Sigmoid colon (tissue), 6 donors: ENCODE measurements at regions not wholly inside any gene's neighbourhood (a gene's known extent, or its start where the extent isn't known, plus 50 kb on each side); places are given as distances from the start of the nearest gene placed in this dataset.
"Not testable (repeated sequence)": the region's sequence is repeated elsewhere in the genome, so short reads cannot be mapped to it uniquely, and the experiment has no call there.

Experiments
- DNase-seq: peaks from one replicate; pipeline ENCODE4 v3.0.0-alpha.2; 2019
- H3K27ac ChIP-seq, 4 donors: fragments of 200-600 bp; sonication (generic); one replicate each; pipeline ENCODE4 v1.5.1; 2016 to 2019; ENCODE audit warnings: mild to moderate bottlenecking in 1 of 4
- H3K27me3 ChIP-seq, 3 donors: fragments of 200-600 bp; sonication (generic); one replicate each; pipeline ENCODE4 v1.5.1; 2019; ENCODE audit warnings: mild to moderate bottlenecking in 1 of 3
- H3K36me3 ChIP-seq, 4 donors: fragments of 200-600 bp; sonication (generic); one replicate each; pipeline ENCODE4 v1.5.1; 2016 to 2019
- H3K4me1 ChIP-seq, 4 donors: fragments of 200-600 bp; sonication (generic); one replicate each; pipeline ENCODE4 v1.5.1; 2017 to 2019
- H3K4me3 ChIP-seq, 4 donors: fragments of 200-600 bp; sonication (generic); one replicate each; pipeline ENCODE4 v1.5.1; 2017 to 2019; ENCODE audit warnings: mild to moderate bottlenecking in 2 of 4, moderate library complexity in 1 of 4
- H3K9me3 ChIP-seq, 4 donors: fragments of 200-600 bp in 3 of 4; sonication (generic) in 3 of 4; one replicate each; pipeline versions ENCODE4 v1.5.1 to v1.6.1; 2013 to 2019
- EP300 ChIP-seq, 4 donors: sonication (generic); formaldehyde crosslinking; IDR thresholded peaks; one replicate each; pipeline ENCODE4 v1.6.1; 2017; ENCODE audit warnings: antibody characterized with exemption in 4 of 4
- POLR2A ChIP-seq, 2 donors: fragments of 450-650 bp; IDR thresholded peaks; one replicate each; pipeline ENCODE4 v1.6.1; 2016; ENCODE audit warnings: antibody characterized with exemption in 2 of 2, mild to moderate bottlenecking in 2 of 2, moderate library complexity in 2 of 2
- POLR2AphosphoS5 ChIP-seq, 4 donors: sonication (generic); formaldehyde crosslinking; IDR thresholded peaks; one replicate each; pipeline ENCODE4 v1.6.1; 2017; ENCODE audit warnings: antibody characterized with exemption in 4 of 4
- WGBS, 2 donors: extraction: QIAGEN DNeasy Blood & Tissue Kit; methylation state at CpG; one replicate each; pipeline ENCODE4 v1.1.7; 2013; 5-methylcytosine and 5-hydroxymethylcytosine counted together
- intact Hi-C: fragments of 100-400 bp; cut with DNase I; formaldehyde crosslinking; loops from one replicate; pipeline ENCODE4 v1.15.1; 2023
- TF ChIP-seq, protein P1 (sequence below), 4 experiments: fragments of 450-650 bp in 3 of 4; fragments of 200-600 bp in 1 of 4; IDR thresholded peaks; one replicate each; pipeline ENCODE4 v1.5.1; 2016 to 2019; ENCODE audit warnings: antibody characterized with exemption in 4 of 4, mild to moderate bottlenecking in 3 of 4, moderate library complexity in 2 of 4
- donor health status: healthy with polysubstance abuse.
- donor health status: healthy.

DNA sequence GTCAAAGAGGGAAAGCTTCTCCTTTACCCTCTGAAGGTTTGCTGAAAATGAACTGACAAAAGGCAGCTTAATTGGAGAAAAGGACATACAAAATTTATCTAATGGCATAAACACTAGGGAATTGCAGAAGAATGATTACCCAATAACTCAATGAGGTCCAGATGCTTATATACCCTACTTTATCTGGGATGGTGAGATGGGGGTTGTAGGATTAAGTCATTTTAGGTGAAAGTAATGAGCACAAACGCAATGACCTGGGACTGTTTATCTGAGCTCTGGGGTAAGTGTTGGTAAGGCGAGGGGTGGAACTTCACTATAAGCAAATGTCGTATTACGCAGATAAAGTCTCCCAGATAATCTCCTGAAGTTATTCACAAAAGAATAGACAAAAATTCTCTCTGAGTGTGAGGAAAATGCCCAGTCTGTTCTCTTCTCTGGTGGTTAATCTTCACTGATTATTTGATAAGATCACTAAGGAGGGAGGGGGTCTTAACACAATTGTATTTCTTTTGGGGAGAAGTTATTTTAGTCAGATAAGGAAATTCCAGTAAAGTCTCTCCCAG is 1067.8 kb downstream of the DNAJB9 start:
- H3K4me1 ChIP-seq = no peaks in the 10 kb centered on the region
- H3K27ac ChIP-seq = no peak overlapping the region
- TF ChIP-seq, protein P1, sequence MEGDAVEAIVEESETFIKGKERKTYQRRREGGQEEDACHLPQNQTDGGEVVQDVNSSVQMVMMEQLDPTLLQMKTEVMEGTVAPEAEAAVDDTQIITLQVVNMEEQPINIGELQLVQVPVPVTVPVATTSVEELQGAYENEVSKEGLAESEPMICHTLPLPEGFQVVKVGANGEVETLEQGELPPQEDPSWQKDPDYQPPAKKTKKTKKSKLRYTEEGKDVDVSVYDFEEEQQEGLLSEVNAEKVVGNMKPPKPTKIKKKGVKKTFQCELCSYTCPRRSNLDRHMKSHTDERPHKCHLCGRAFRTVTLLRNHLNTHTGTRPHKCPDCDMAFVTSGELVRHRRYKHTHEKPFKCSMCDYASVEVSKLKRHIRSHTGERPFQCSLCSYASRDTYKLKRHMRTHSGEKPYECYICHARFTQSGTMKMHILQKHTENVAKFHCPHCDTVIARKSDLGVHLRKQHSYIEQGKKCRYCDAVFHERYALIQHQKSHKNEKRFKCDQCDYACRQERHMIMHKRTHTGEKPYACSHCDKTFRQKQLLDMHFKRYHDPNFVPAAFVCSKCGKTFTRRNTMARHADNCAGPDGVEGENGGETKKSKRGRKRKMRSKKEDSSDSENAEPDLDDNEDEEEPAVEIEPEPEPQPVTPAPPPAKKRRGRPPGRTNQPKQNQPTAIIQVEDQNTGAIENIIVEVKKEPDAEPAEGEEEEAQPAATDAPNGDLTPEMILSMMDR (IDR thresholded peaks at IDR 0.05) = no peak
- TF ChIP-seq POLR2A (IDR thresholded peaks at IDR 0.05) (no peak), EP300 (IDR thresholded peaks at IDR 0.05) (no peak), POLR2AphosphoS5 (IDR thresholded peaks at IDR 0.05) (no peak)
- intact Hi-C loops = no loop called here
- no peaks in the 10 kb centered on the region for H3K9me3 ChIP-seq
- no peaks in the 10 kb centered on the region for H3K36me3 ChIP-seq
- WGBS, 2 donors = 83 to 85% methylated on average over 4 of the region's 4 CpGs
- DNase-seq = no peak
- H3K4me3 ChIP-seq = no peak overlapping the region
- no peaks in the 10 kb centered on the region for H3K27me3 ChIP-seq

DNA sequence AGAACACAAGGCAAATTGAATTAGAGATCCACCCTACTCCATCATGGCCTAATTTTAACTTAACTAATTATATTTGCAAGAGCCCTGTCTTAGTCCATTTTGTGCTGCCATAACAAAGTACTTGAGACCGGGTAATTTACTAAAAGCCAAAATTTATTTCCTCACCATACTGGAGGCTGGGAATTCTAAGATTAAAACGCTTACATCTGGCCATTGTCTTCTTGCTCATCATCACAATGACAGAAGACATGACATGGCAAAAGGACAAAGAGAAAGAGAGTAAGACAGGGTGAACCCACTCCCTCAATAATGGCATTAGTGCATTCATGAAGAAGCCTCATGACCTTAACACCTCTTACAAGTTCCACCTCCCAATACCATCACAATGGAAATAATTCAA is 1068.6 kb downstream of the DNAJB9 start:
- no peaks in the 10 kb centered on the region for H3K9me3 ChIP-seq
- DNase-seq = no peak
- intact Hi-C loops = no loop called here
- H3K27me3 ChIP-seq = no peaks in the 10 kb centered on the region
- TF ChIP-seq POLR2A (IDR thresholded peaks at IDR 0.05) (no peak), POLR2AphosphoS5 (IDR thresholded peaks at IDR 0.05) (no peak), EP300 (IDR thresholded peaks at IDR 0.05) (no peak)
- TF ChIP-seq, protein P1 (IDR thresholded peaks at IDR 0.05) = no peak
- no peaks in the 10 kb centered on the region for H3K36me3 ChIP-seq
- H3K4me1 ChIP-seq = no peaks in the 10 kb centered on the region
- WGBS, 2 donors = 69 to 89% methylated on average over 2 of the region's 2 CpGs
- no peak overlapping the region for H3K27ac ChIP-seq
- no peak overlapping the region for H3K4me3 ChIP-seq

DNA sequence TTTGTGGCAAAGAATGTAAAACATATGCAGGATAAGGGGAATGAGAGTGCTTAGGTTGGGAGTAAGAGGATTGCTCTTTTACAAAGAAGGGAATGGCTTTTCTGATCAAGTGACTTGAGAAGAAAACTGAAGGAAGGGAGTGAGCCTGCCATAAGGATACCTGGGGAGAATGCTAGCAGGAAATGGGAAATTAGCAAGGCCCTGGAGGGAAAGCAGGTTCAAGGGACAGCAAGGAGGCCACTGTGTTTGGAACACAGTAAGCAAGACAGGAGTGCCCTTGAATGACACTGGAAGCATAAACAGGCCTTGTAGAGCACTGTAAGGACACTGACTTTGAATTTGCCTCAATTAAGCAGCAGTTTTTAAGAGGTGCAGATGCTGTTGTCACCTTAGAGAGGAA is 1069.9 kb downstream of the DNAJB9 start:
- Histone ChIP-seq H3K36me3 (no peaks in the 10 kb centered on the region), H3K27ac (no peak overlapping the region), H3K4me3 (no peak overlapping the region), H3K27me3 (no peaks in the 10 kb centered on the region), H3K9me3 (no peaks in the 10 kb centered on the region), H3K4me1 (no peaks in the 10 kb centered on the region)
- no peak for DNase-seq
- intact Hi-C loops = no loop called here
- TF ChIP-seq, protein P1 (IDR thresholded peaks at IDR 0.05) = no peak
- TF ChIP-seq EP300 (IDR thresholded peaks at IDR 0.05) (no peak), POLR2A (IDR thresholded peaks at IDR 0.05) (no peak), POLR2AphosphoS5 (IDR thresholded peaks at IDR 0.05) (no peak)

DNA sequence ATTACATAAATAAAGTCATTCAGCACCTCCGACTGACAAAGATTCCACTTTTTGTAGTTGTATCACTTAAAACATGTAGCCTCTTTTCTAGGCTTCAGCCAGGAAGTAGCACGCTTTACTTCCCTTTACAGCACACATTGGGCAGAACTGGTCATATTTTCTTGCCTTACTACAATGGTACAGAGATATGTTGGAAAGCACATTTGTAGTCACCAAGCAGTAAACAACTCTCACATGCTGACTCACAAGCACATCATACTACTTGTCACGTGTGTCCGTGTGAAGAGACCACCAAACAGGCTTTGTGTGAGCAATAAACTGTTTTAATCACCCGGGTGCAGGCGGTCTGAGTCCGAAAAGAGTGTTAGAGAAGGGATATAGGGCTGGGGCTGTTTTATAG is 1071.8 kb downstream of the DNAJB9 start:
- Histone ChIP-seq H3K4me3 (no peak overlapping the region), H3K36me3 (no peaks in the 10 kb centered on the region), H3K4me1 (no peaks in the 10 kb centered on the region), H3K27ac (no peak overlapping the region), H3K9me3 (no peaks in the 10 kb centered on the region), H3K27me3 (no peaks in the 10 kb centered on the region)
- TF ChIP-seq POLR2A (IDR thresholded peaks at IDR 0.05) (no peak), EP300 (IDR thresholded peaks at IDR 0.05) (no peak), POLR2AphosphoS5 (IDR thresholded peaks at IDR 0.05) (no peak)
- TF ChIP-seq, protein P1 (IDR thresholded peaks at IDR 0.05) = no peak
- intact Hi-C loops = no loop called here
- DNase-seq = no peak
- 66 to 73% methylated on average over 7 of the region's 7 CpGs for WGBS, 2 donors

DNA sequence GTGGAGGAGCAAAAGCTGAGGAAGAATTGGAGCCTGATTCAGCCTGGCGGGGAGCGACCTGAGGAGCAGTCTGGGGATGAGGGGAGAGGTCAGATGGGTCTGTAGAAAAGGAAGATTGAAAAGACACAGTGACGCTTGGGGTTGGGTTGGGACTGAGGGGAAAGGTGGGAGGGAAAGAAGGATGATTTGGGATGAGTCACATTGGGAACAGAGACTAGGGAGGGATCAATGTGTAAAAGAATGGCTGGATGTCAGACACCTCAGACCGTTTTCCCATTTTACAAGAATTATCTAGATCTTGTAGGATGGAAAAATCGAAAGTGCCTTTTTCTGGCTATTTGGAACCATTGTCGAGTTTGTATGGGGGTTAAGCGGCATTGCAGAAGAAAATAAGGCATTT is 1076.5 kb downstream of the DNAJB9 start:
- no peak overlapping the region for H3K4me3 ChIP-seq
- TF ChIP-seq POLR2AphosphoS5 (IDR thresholded peaks at IDR 0.05) (no peak), EP300 (IDR thresholded peaks at IDR 0.05) (no peak), POLR2A (IDR thresholded peaks at IDR 0.05) (no peak)
- TF ChIP-seq, protein P1 (IDR thresholded peaks at IDR 0.05) = no peak
- no peaks in the 10 kb centered on the region for H3K27me3 ChIP-seq
- DNase-seq = no peak
- intact Hi-C loops = no loop called here
- WGBS, 2 donors = 79 to 88% methylated on average over 7 of the region's 7 CpGs
- no peak overlapping the region for H3K27ac ChIP-seq
- H3K36me3 ChIP-seq = no peaks in the 10 kb centered on the region
- no peaks in the 10 kb centered on the region for H3K4me1 ChIP-seq
- H3K9me3 ChIP-seq = no peaks in the 10 kb centered on the region

DNA sequence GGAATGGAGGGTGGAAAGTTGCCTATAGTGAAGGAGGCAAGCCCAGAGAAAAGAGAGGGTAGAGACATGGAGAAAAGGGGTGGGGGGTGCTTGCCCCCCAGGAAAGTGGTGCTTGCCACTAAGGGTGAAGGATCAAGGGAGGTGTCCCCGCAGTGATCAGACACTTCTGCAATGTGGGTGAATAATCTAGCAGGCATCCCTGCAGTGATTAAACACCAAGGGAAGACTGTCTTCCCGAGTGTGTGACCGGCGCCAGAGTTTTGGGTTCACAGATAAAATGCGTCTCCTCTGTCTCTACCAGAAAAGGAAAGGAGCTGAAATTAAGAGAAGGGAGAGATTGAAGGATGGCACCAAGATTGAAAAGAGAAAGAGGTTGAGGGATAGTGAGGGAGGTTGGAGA is 1076.9 kb downstream of the DNAJB9 start:
- H3K9me3 ChIP-seq, H3K36me3 ChIP-seq, DNase-seq, H3K27me3 ChIP-seq, H3K4me3 ChIP-seq, intact Hi-C loops, H3K27ac ChIP-seq, H3K4me1 ChIP-seq: not testable (repeated sequence)
- 86 to 93% methylated on average over 5 of the region's 5 CpGs for WGBS, 2 donors

DNA sequence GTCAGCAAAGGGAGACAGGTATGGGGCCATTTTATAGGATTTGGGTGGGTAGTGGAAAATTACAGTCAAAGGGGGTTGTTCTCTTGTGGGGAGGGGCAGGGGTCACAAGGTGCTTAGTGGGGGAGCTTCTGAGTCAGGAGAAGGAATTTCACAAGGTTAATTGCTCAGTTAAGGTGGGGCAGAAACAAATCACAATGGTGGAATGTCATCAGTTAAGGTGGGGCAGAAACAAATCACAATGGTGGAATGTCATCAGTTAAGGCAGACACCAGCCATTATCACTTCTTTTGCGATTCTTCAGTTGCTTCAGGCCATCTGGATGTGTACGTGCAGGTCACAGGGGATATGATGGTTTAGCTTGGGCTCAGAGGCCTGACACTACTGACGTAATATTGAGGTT is 1077.6 kb downstream of the DNAJB9 start:
- H3K4me1 ChIP-seq, DNase-seq, intact Hi-C loops, H3K27ac ChIP-seq, H3K9me3 ChIP-seq, H3K27me3 ChIP-seq, H3K4me3 ChIP-seq, H3K36me3 ChIP-seq: not testable (repeated sequence)
- 63 to 86% methylated on average over 3 of the region's 3 CpGs for WGBS, 2 donors
